ENCODE measurements at regions not wholly inside any gene's neighbourhood (a gene's known extent, or its start where the extent isn't known, plus 50 kb on each side); places are given as distances from the start of the nearest gene placed in this dataset.
"Not testable (repeated sequence)": the region's sequence is repeated elsewhere in the genome, so short reads cannot be mapped to it uniquely, and the experiment has no call there.

GRCh38 chrX:117394506-117395070, 722.0 kb downstream of the KLHL13 start:
- not testable (repeated sequence) for TF ChIP-seq EP300, POLR2AphosphoS5, CTCF (IDR thresholded peaks at IDR 0.05)

Measured in upper lobe of left lung (tissue), 4 donors.